ENCODE measurements at regions not wholly inside any gene's neighbourhood (a gene's known extent, or its start where the extent isn't known, plus 50 kb on each side); places are given as distances from the start of the nearest gene placed in this dataset.
"Not testable (repeated sequence)": the region's sequence is repeated elsewhere in the genome, so short reads cannot be mapped to it uniquely, and the experiment has no call there.

GRCh38 chr11:98289617-98290263 is 731.0 kb upstream of the CNTN5 start:
- WGBS, 2 donors (ENCODE audit: low coverage in 1 of 2) = 75 to 80% methylated on average over 3 of the region's 3 CpGs
- Histone ChIP-seq H3K36me3 (no peaks in the 10 kb centered on the region), H3K4me1 (no peaks in the 10 kb centered on the region), H3K27me3 (no peaks in the 10 kb centered on the region), H3K4me3 (no peak overlapping the region), H3K9me3 (no peaks in the 10 kb centered on the region), H3K27ac (no peak overlapping the region)
- DNase-seq = no peak
- intact Hi-C loops (cut with DNase I; ENCODE audit: low total_unique reads) = no loop called here
- in situ Hi-C loops (cut with MboI; ENCODE audit: low pct_ligation_motif_present in 1 of 4, low pct_unique_long_range_greater_than_20kb in 1 of 4, low sequenced_read_pairs in 3 of 4) = no loop called here
- no peak for TF ChIP-seq CTCF (IDR thresholded peaks at IDR 0.05)
- no peak for TF ChIP-seq EP300 (IDR thresholded peaks at IDR 0.05; ENCODE audit: low read depth)
- TF ChIP-seq POLR2A (IDR thresholded peaks at IDR 0.05) = no peak
- TF ChIP-seq POLR2AphosphoS5 (IDR thresholded peaks at IDR 0.05) = no peak

DNA sequence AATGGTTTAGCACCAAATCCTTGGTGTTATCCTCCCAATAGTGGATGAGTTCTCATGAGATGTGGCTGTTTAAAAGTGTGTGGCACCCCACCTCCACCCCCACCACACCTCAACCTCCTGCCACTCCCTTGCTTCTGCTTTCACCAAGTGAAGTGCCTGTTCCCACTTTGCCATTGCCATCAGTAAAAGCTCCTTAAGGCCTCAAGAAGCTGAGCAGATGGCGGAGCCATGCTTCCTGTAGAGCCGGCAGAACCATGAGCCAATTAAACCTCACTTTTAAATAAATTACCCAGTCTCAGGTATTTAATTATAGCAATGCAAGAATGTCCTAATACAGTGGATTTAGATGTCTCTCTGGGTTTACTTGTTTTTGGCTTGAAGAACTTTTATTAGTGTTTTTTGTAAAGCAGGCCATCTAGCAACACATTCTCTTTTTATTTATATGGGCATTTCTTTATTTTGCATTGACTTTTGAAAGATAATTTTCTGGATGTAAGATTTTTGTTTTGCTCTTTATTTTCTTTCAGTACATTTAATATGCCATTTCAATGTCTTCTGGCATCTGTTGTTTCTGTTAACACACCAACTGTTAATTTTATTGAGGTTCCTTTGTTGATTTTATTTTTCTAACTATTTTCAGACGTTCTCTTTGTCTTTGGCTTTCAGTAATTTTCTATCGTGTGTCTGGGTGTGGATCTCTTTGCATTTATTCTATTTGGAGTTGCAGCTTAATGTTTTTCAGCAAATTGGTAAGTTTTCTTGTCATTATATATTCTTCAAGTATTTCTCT is 724.5 kb upstream of the CNTN5 start:
- DNase-seq = no peak
- WGBS, 2 donors (ENCODE audit: low coverage in 1 of 2) = 47 to 60% methylated on average over 2 to 4 of the region's 4 CpGs
- Histone ChIP-seq H3K27ac (no peak overlapping the region), H3K4me3 (no peak overlapping the region), H3K36me3 (no peaks in the 10 kb centered on the region), H3K27me3 (no peaks in the 10 kb centered on the region), H3K4me1 (no peaks in the 10 kb centered on the region), H3K9me3 (peaks cover 0 to 3% of the 10 kb centered on the region in 2 donors)
- intact Hi-C loops (cut with DNase I; ENCODE audit: low total_unique reads) = no loop called here
- TF ChIP-seq CTCF (IDR thresholded peaks at IDR 0.05) (no peak), EP300 (IDR thresholded peaks at IDR 0.05; ENCODE audit: low read depth) (no peak), POLR2AphosphoS5 (IDR thresholded peaks at IDR 0.05) (no peak), POLR2A (IDR thresholded peaks at IDR 0.05) (no peak)
- in situ Hi-C loops (cut with MboI; ENCODE audit: low pct_ligation_motif_present in 1 of 4, low pct_unique_long_range_greater_than_20kb in 1 of 4, low sequenced_read_pairs in 3 of 4) = no loop called here

- in situ Hi-C loops (cut with MboI; ENCODE audit: low pct_ligation_motif_present in 1 of 4, low pct_unique_long_range_greater_than_20kb in 1 of 4, low sequenced_read_pairs in 3 of 4) = no loop called here
- intact Hi-C loops (cut with DNase I; ENCODE audit: low total_unique reads) = no loop called here
- WGBS, 2 donors (ENCODE audit: low coverage in 1 of 2) = 60 to 67% methylated on average over 3 of the region's 3 CpGs
- no peaks in the 10 kb centered on the region for H3K36me3 ChIP-seq
- TF ChIP-seq POLR2AphosphoS5 (IDR thresholded peaks at IDR 0.05) (no peak), POLR2A (IDR thresholded peaks at IDR 0.05) (no peak), EP300 (IDR thresholded peaks at IDR 0.05; ENCODE audit: low read depth) (no peak), CTCF (IDR thresholded peaks at IDR 0.05) (no peak)
- no peak overlapping the region for H3K27ac ChIP-seq
- DNase-seq = no peak
- H3K27me3 ChIP-seq = no peaks in the 10 kb centered on the region
- H3K9me3 ChIP-seq = peaks cover 0 to 3% of the 10 kb centered on the region in 2 donors
- no peaks in the 10 kb centered on the region for H3K4me1 ChIP-seq
- no peak overlapping the region for H3K4me3 ChIP-seq
These were observed 720.0 kb upstream of the CNTN5 start for GRCh38 chr11:98300719-98301118.

GRCh38 chr11:98307827-98308491 is 712.8 kb upstream of the CNTN5 start:
- H3K27ac ChIP-seq = no peak overlapping the region

GRCh38 chr11:98330306-98330705 is 690.4 kb upstream of the CNTN5 start:
- H3K36me3 ChIP-seq; H3K27ac ChIP-seq; intact Hi-C loops (cut with DNase I; ENCODE audit: low total_unique reads); in situ Hi-C loops (cut with MboI; ENCODE audit: low pct_ligation_motif_present in 1 of 4, low pct_unique_long_range_greater_than_20kb in 1 of 4, low sequenced_read_pairs in 3 of 4); H3K27me3 ChIP-seq; H3K4me1 ChIP-seq; H3K9me3 ChIP-seq; H3K4me3 ChIP-seq; DNase-seq: not testable (repeated sequence)
- 75% methylated on average over 9 of the region's 12 CpGs; no CpG with 5 or more reads in 1 of the 2 donors for WGBS, 2 donors (ENCODE audit: low coverage in 1 of 2)

More at GRCh38 chr11:98307827-98308491, 712.8 kb upstream of the CNTN5 start:
- Histone ChIP-seq H3K4me3 (no peak overlapping the region), H3K9me3 (no peaks in the 10 kb centered on the region), H3K36me3 (no peaks in the 10 kb centered on the region), H3K27me3 (no peaks in the 10 kb centered on the region), H3K4me1 (no peaks in the 10 kb centered on the region)
- TF ChIP-seq POLR2AphosphoS5 (IDR thresholded peaks at IDR 0.05) (no peak), EP300 (IDR thresholded peaks at IDR 0.05; ENCODE audit: low read depth) (no peak), CTCF (IDR thresholded peaks at IDR 0.05) (no peak), POLR2A (IDR thresholded peaks at IDR 0.05) (no peak)
- DNase-seq = no peak
- in situ Hi-C loops (cut with MboI; ENCODE audit: low pct_ligation_motif_present in 1 of 4, low pct_unique_long_range_greater_than_20kb in 1 of 4, low sequenced_read_pairs in 3 of 4) (no loop called here), intact Hi-C loops (cut with DNase I; ENCODE audit: low total_unique reads) (no loop called here)
- WGBS, 2 donors (ENCODE audit: low coverage in 1 of 2) = 95 to 100% methylated on average over 1 of the region's 1 CpG
